Left ventricle myocardium inferior (tissue), 1 donor: ENCODE measurements at regions not wholly inside any gene's neighbourhood (a gene's known extent, or its start where the extent isn't known, plus 50 kb on each side); places are given as distances from the start of the nearest gene placed in this dataset.

Source experiments
- DNase-seq: peaks from one replicate; pipeline ENCODE4 v3.0.0-alpha.2; 2020
- H3K27ac ChIP-seq: fragments of 200-600 bp; replicated peaks from 2 replicates; pipeline ENCODE4 v1.8.0; 2021
- H3K27me3 ChIP-seq: fragments of 200-600 bp; 2 replicates; pipeline ENCODE4 v1.8.0; 2021; ENCODE audit warnings: low read depth
- H3K36me3 ChIP-seq: fragments of 200-600 bp; 2 replicates; pipeline ENCODE4 v1.8.0; 2021
- H3K4me1 ChIP-seq: fragments of 200-600 bp; 2 replicates; pipeline ENCODE4 v1.8.0; 2021
- H3K4me3 ChIP-seq: fragments of 200-600 bp; 2 replicates; pipeline ENCODE4 v1.8.0; 2021; ENCODE audit warnings: mild to moderate bottlenecking, moderate library complexity
- H3K9me3 ChIP-seq: fragments of 200-600 bp; replicated peaks from 2 replicates; pipeline ENCODE4 v1.8.0; 2021
- CTCF ChIP-seq: fragments of 200-600 bp; IDR thresholded peaks from 2 replicates; pipeline ENCODE4 v1.8.0; 2021; ENCODE audit warnings: antibody characterized with exemption, mild to moderate bottlenecking, borderline replicate concordance
- intact Hi-C: fragments of 100-400 bp; cut with micrococcal nuclease; formaldehyde crosslinking; loops from one replicate; pipeline ENCODE4 v1.11.0; 2022
- donor health status: DM: no; HTN: yes; CAD: no; lungs with severe emphysema.

DNA sequence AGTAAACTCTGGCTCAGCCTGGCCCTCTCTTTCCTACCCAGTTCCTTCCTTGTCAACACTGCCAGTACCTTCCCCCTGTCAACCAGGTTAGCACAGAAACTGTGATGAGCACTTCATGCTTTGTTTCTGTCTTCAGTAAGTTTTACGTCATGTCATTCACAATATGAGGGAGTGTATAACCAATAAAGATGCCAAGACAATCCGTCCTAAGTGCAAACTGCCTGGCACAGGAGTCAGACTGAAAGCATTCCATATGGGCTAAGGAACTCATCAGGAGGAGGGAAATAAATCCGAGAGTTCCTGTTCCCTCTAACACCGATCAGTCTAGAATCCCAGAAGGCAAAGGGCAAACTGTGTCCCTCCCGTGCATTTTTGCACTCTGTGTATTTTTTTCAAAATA lies 507.2 kb downstream of the CMPK2 start:
- no peaks in the 10 kb centered on the region for H3K9me3 ChIP-seq
- intact Hi-C loops, result no loop called here
- no peaks in the 10 kb centered on the region for H3K36me3 ChIP-seq
- no peak for TF ChIP-seq CTCF
- H3K4me1 ChIP-seq, result no peaks in the 10 kb centered on the region
- H3K4me3 ChIP-seq, result no peak overlapping the region
- H3K27ac ChIP-seq, result no peak overlapping the region
- H3K27me3 ChIP-seq, result peaks cover 32% of the 10 kb centered on the region
- DNase-seq, result no peak

- no peak for TF ChIP-seq CTCF
- intact Hi-C loops, result no loop called here
Measured at GRCh38 chr2:6358985-6359384, 506.7 kb downstream of the CMPK2 start.

GRCh38 chr2:6359964-6360363 lies 505.7 kb downstream of the CMPK2 start:
- H3K36me3 ChIP-seq, result no peaks in the 10 kb centered on the region
- no peaks in the 10 kb centered on the region for H3K9me3 ChIP-seq
- H3K27ac ChIP-seq, result no peak overlapping the region
- TF ChIP-seq CTCF, result no peak
- intact Hi-C loops, result no loop called here
- no peak for DNase-seq
- H3K4me3 ChIP-seq, result no peak overlapping the region
- H3K4me1 ChIP-seq, result no peaks in the 10 kb centered on the region
- H3K27me3 ChIP-seq, result peaks cover 32% of the 10 kb centered on the region

More at GRCh38 chr2:6358985-6359384, 506.7 kb downstream of the CMPK2 start:
- no peak overlapping the region for H3K4me3 ChIP-seq
- H3K9me3 ChIP-seq, result no peaks in the 10 kb centered on the region
- H3K4me1 ChIP-seq, result no peaks in the 10 kb centered on the region
- H3K36me3 ChIP-seq, result no peaks in the 10 kb centered on the region
- H3K27me3 ChIP-seq, result peaks cover 32% of the 10 kb centered on the region
- no peak for DNase-seq
- no peak overlapping the region for H3K27ac ChIP-seq

DNA sequence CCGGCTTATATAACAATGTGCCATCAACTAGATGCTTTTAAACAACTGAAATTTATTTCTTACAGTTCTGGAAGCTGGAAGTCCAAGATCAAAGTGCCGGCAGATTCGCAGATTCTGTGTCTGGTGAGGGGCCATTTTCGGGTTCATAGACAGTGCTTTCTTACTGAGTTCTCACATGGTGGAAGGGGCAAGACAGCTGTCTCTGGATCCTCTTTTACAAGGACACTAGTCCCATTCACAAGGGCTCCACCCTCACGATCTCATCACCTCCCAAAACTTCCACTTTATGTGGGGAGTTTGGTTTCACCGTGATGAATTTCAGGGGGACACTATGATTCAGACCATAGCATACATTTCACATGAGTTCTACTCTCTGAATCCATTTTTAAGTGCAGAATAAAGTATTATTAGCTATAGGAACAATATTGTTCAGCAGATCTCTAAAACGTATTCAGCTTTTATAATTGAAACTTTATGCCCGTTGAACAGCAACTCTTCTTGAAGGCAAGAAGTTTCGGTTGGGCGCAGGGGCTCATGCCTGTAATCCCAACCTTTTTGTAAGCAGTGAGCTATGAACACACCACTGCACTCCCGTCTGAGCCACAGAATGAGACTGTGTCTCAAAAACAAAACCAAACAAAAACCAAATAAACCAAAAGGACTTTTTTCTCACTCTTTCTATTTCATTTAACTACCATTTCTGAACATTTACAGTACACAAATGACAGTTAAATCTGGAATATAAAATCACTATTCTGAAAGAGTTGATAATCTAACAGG lies 502.8 kb downstream of the CMPK2 start:
- no peak overlapping the region for H3K27ac ChIP-seq
- DNase-seq, result no peak
- no peaks in the 10 kb centered on the region for H3K36me3 ChIP-seq
- H3K27me3 ChIP-seq, result peaks cover 28% of the 10 kb centered on the region
- no peaks in the 10 kb centered on the region for H3K9me3 ChIP-seq
- intact Hi-C loops, result no loop called here
- no peak overlapping the region for H3K4me3 ChIP-seq
- H3K4me1 ChIP-seq, result no peaks in the 10 kb centered on the region
- TF ChIP-seq CTCF, result no peak

- H3K4me1 ChIP-seq, result no peaks in the 10 kb centered on the region
- H3K27me3 ChIP-seq, result peaks cover 3% of the 10 kb centered on the region
- H3K36me3 ChIP-seq, result no peaks in the 10 kb centered on the region
- no peak for DNase-seq
- intact Hi-C loops, result no loop called here
- no peak for TF ChIP-seq CTCF
- H3K27ac ChIP-seq, result no peak overlapping the region
- H3K4me3 ChIP-seq, result no peak overlapping the region
- no peaks in the 10 kb centered on the region for H3K9me3 ChIP-seq
Measured at GRCh38 chr2:6368281-6368680, 497.4 kb downstream of the CMPK2 start.
